ENCODE measurements at regions not wholly inside any gene's neighbourhood (a gene's known extent, or its start where the extent isn't known, plus 50 kb on each side); places are given as distances from the start of the nearest gene placed in this dataset.

GRCh38 chr11:31959716-31960115, 131.2 kb upstream of the RCN1 start:
- Histone ChIP-seq H4K20me1 (ENCODE audit: insufficient read depth) (no peaks in the 10 kb centered on the region), H3K4me2 (ENCODE audit: low read length) (no peak overlapping the region), H3K9ac (ENCODE audit: low read length) (no peak overlapping the region), H3K9me3 (ENCODE audit: low read length) (no peaks in the 10 kb centered on the region), H3K27me3 (ENCODE audit: insufficient read depth, low read depth, low read length) (no peaks in the 10 kb centered on the region), H3K27ac (ENCODE audit: low read length) (no peak overlapping the region), H3K9me2 (ENCODE audit: insufficient read depth, low read length) (no peaks in the 10 kb centered on the region), H3K79me2 (replicated peaks; ENCODE audit: insufficient read depth, low read length) (no peaks in the 10 kb centered on the region), H3F3A (ENCODE audit: insufficient read depth, low read length, poor library complexity, severe bottlenecking) (no peaks in the 10 kb centered on the region), H3K4me3 (ENCODE audit: low read length) (no peak overlapping the region), H2AFZ (ENCODE audit: low read depth, low read length) (no peak overlapping the region), H3K36me3 (ENCODE audit: insufficient read depth, low read length) (no peaks in the 10 kb centered on the region)
- TF ChIP-seq CTCF (IDR thresholded peaks at IDR 0.05; ENCODE audit: poor library complexity, severe bottlenecking): no peak
- no peak for TF ChIP-seq EZH2 (IDR thresholded peaks at IDR 0.05; ENCODE audit: borderline replicate concordance, insufficient read depth, low read length, poor library complexity, severe bottlenecking)
- no peak for TF ChIP-seq RAD21 (conservative IDR thresholded peaks at IDR 0.05)
- no peak for TF ChIP-seq POLR2AphosphoS5 (IDR thresholded peaks at IDR 0.05)

- no peaks in the 10 kb centered on the region for H3F3A ChIP-seq (ENCODE audit: insufficient read depth, low read length, poor library complexity, severe bottlenecking)
- H3K36me3 ChIP-seq (ENCODE audit: insufficient read depth, low read length): no peaks in the 10 kb centered on the region
- no peaks in the 10 kb centered on the region for H3K27me3 ChIP-seq (ENCODE audit: insufficient read depth, low read depth, low read length)
- TF ChIP-seq TAF1 (IDR thresholded peaks at IDR 0.05; ENCODE audit: low read depth): no peak
- TF ChIP-seq POLR2AphosphoS5 (IDR thresholded peaks at IDR 0.05): no peak
- TF ChIP-seq CTCF (IDR thresholded peaks at IDR 0.05; ENCODE audit: poor library complexity, severe bottlenecking): peak; percentile 59
- peak; percentile 44 for TF ChIP-seq SMC3 (conservative IDR thresholded peaks at IDR 0.05; ENCODE audit: poor library complexity)
- TF ChIP-seq REST (IDR thresholded peaks at IDR 0.05; ENCODE audit: borderline replicate concordance): no peak
- TF ChIP-seq EZH2 (IDR thresholded peaks at IDR 0.05; ENCODE audit: borderline replicate concordance, insufficient read depth, low read length, poor library complexity, severe bottlenecking): no peak
- TF ChIP-seq MXI1 (conservative IDR thresholded peaks at IDR 0.05; ENCODE audit: poor library complexity, severe bottlenecking): no peak
- TF ChIP-seq RAD21 (conservative IDR thresholded peaks at IDR 0.05): peak; percentile 45
- TF ChIP-seq EP300 (conservative IDR thresholded peaks at IDR 0.05; ENCODE audit: poor library complexity, severe bottlenecking): no peak
- no peak overlapping the region for H3K4me3 ChIP-seq (ENCODE audit: low read length)
- H3K9me3 ChIP-seq (ENCODE audit: low read length): no peaks in the 10 kb centered on the region
- H4K20me1 ChIP-seq (ENCODE audit: insufficient read depth): no peaks in the 10 kb centered on the region
- H3K27ac ChIP-seq (ENCODE audit: low read length): no peak overlapping the region
- H3K4me2 ChIP-seq (ENCODE audit: low read length): no peak overlapping the region
- no peak overlapping the region for H3K9ac ChIP-seq (ENCODE audit: low read length)
- no peaks in the 10 kb centered on the region for H3K79me2 ChIP-seq (replicated peaks; ENCODE audit: insufficient read depth, low read length)
- no peak overlapping the region for H2AFZ ChIP-seq (ENCODE audit: low read depth, low read length)
- H3K9me2 ChIP-seq (ENCODE audit: insufficient read depth, low read length): no peaks in the 10 kb centered on the region
These were observed 132.7 kb upstream of the RCN1 start for GRCh38 chr11:31958076-31958735.

All from neural cell (in vitro differentiated cells).